ENCODE measurements at regions not wholly inside any gene's neighbourhood (a gene's known extent, or its start where the extent isn't known, plus 50 kb on each side); places are given as distances from the start of the nearest gene placed in this dataset.

- no peak for DNase-seq (ENCODE audit: low read depth, low spot score)
- in situ Hi-C loops (cut with HindIII; ENCODE audit: low sequenced_read_pairs), result no loop called here
- no peak overlapping the region for H3K4me3 ChIP-seq (ENCODE audit: low read depth, low read length)
- TF ChIP-seq, protein P1, sequence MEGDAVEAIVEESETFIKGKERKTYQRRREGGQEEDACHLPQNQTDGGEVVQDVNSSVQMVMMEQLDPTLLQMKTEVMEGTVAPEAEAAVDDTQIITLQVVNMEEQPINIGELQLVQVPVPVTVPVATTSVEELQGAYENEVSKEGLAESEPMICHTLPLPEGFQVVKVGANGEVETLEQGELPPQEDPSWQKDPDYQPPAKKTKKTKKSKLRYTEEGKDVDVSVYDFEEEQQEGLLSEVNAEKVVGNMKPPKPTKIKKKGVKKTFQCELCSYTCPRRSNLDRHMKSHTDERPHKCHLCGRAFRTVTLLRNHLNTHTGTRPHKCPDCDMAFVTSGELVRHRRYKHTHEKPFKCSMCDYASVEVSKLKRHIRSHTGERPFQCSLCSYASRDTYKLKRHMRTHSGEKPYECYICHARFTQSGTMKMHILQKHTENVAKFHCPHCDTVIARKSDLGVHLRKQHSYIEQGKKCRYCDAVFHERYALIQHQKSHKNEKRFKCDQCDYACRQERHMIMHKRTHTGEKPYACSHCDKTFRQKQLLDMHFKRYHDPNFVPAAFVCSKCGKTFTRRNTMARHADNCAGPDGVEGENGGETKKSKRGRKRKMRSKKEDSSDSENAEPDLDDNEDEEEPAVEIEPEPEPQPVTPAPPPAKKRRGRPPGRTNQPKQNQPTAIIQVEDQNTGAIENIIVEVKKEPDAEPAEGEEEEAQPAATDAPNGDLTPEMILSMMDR (IDR thresholded peaks at IDR 0.05; ENCODE audit: low read depth, low read length), result no peak
These were observed 158.0 kb downstream of the C7orf25 start for GRCh38 chr7:42753811-42754363.

DNA sequence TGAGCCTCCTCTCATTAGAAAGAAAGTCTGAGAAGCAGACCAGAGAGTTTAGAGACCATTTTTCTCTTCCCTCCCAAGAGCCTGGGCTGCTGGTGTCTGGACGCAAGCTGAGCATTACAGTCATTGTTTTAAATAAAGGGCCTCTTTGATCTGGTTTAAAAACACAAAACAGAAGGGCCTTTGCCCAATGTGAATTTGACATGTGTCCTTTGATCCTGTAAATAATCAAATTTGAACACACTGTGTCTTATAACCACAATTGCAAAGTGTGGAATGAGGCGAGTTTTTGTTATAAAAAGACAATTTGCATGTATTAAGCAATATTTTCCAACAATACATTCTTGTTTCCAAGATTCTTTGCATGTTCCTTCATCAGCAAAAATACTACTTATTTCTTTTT is 158.5 kb downstream of the C7orf25 start:
- TF ChIP-seq, protein P1 (IDR thresholded peaks at IDR 0.05; ENCODE audit: low read depth, low read length), result no peak
- no peak overlapping the region for H3K4me3 ChIP-seq (ENCODE audit: low read depth, low read length)
- in situ Hi-C loops (cut with HindIII; ENCODE audit: low sequenced_read_pairs), result no loop called here
- no peak for DNase-seq (ENCODE audit: low read depth, low spot score)

DNA sequence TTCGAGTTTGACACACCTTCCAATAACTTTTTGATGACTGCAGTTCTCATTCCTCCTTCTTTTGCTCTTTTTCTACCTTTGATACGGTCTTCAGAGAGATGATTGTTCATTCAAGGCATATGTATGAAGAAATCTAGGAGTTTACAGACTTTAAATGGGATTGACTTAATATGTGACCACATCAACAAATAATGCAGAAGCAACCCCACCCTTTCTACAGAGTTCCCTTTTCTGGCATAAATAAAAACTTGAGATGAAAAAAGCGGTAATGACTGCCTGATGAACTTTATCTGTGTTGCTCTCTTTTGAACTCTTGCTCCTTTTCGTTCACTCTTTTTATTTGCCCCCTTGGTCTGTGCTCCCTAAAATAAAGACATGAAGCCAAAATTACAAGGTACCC is 161.7 kb downstream of the C7orf25 start:
- TF ChIP-seq, protein P1 (IDR thresholded peaks at IDR 0.05; ENCODE audit: low read depth, low read length), result no peak
- in situ Hi-C loops (cut with HindIII; ENCODE audit: low sequenced_read_pairs), result no loop called here
- no peak overlapping the region for H3K4me3 ChIP-seq (ENCODE audit: low read depth, low read length)
- no peak for DNase-seq (ENCODE audit: low read depth, low spot score)

GRCh38 chr7:42747044-42747443 is 164.8 kb downstream of the C7orf25 start:
- DNase-seq (ENCODE audit: low read depth, low spot score), result no peak
- H3K4me3 ChIP-seq (ENCODE audit: low read depth, low read length), result no peak overlapping the region
- in situ Hi-C loops (cut with HindIII; ENCODE audit: low sequenced_read_pairs), result no loop called here
- TF ChIP-seq, protein P1 (IDR thresholded peaks at IDR 0.05; ENCODE audit: low read depth, low read length), result no peak

- in situ Hi-C loops (cut with HindIII; ENCODE audit: low sequenced_read_pairs), result no loop called here
- TF ChIP-seq, protein P1 (IDR thresholded peaks at IDR 0.05; ENCODE audit: low read depth, low read length), result no peak
- no peak overlapping the region for H3K4me3 ChIP-seq (ENCODE audit: low read depth, low read length)
- peak; percentile 34 for DNase-seq (ENCODE audit: low read depth, low spot score)
These were observed 165.7 kb downstream of the C7orf25 start for GRCh38 chr7:42746214-42746613.

DNA sequence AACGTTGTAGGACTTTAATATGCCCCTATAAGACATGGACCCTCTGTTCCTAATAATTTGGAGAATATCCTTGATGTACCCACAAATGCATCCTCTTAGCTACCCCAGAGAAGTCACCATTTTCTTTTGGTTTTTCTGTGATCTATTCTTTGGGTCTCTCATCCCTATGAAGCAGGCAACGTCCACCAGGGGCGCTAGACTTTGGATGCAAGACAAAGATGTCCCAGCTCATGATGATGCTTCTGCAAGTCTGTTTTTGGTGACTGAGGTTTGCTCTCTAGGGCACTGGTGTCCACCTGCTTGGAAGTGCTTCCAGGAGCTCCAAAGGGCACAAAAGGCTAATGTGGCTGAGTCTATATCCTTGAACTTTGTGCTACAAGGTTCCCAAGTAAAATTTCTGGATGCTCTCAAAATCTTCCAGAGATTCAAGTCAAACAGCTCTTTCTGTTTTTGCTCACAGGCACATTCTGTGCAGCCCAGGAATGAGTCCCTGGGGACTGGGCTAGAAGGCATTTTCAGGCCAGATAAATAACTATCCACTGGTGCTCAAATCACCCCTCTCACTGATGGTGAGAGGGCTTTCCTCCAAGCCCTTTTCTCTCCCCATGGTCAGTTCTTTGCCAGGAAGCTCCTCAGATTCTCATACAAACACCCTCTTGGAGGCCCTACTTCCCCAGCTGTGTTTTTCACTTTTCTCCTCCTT is 166.4 kb downstream of the C7orf25 start:
- in situ Hi-C loops (cut with HindIII; ENCODE audit: low sequenced_read_pairs), result no loop called here
- no peak overlapping the region for H3K4me3 ChIP-seq (ENCODE audit: low read depth, low read length)
- TF ChIP-seq, protein P1 (IDR thresholded peaks at IDR 0.05; ENCODE audit: low read depth, low read length), result peak; percentile 62
- no peak for DNase-seq (ENCODE audit: low read depth, low spot score)

Measured in astrocyte of the spinal cord (primary cell).